ENCODE measurements at regions not wholly inside any gene's neighbourhood (a gene's known extent, or its start where the extent isn't known, plus 50 kb on each side); places are given as distances from the start of the nearest gene placed in this dataset.

DNA sequence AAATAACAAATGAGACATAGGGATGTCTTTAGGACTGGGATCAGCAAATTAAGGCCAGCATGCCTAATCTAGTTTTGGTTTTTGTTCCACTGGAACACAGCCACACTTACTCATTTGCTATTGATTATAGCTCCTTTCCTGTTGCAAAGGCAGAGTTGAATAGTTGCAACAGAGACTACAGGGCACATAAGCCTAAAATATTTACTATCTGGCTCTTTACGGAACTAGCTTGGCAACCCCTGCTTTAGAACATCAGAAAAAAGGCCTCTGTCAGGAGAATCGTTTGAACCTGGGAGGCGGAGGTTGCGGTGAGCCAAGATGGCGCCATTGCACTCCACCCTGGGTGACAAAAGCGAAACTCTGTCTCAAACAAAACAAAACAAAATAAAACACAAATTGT, 384.8 kb downstream of the ELAVL2 start:
- DNase-seq, result no peak
- ATAC-seq (ENCODE audit: poor library complexity), result no peak
- intact Hi-C loops (cut with DNase I), result no loop called here

DNA sequence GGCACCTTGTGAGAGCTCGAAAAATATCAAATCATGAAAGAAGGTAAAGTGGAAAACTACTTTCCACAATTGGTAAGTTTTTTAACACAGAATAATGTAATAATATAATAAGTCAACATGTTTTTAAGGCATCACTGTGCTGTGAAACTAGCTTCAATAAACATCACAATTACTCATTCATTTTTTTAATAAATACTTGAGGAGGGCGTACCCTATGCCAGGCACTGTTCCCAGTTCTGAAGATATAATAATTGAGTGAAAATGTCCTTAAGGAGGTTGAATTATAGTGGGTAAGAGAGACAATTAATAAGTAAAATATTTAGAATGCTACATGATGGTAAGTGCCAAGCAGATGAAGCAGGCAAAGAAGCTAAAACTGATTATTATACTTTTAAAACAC, 381.4 kb downstream of the ELAVL2 start:
- intact Hi-C loops (cut with DNase I), result no loop called here
- DNase-seq, result no peak
- ATAC-seq (ENCODE audit: poor library complexity), result no peak

DNA sequence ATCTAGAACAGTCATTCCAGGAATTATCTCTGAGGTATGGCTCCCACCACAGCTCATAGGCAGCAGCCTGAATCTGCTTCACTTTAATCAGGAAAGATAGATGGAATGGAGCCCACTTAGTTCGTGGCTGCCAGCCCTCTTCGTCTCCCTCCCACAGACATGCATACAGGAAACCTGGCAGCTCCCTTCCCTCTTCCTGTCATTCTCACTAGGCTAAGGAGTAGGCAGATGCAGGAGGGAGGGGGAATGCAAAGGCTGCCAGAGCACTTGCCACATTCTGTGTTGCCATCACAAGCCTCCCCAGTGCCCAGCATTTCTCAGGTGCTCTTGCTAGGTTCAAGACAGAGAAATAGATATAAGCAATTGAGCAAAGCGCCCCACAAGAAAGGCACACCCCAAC, 378.9 kb downstream of the ELAVL2 start:
- no peak for ATAC-seq (ENCODE audit: poor library complexity)
- intact Hi-C loops (cut with DNase I), result no loop called here
- DNase-seq, result no peak

DNA sequence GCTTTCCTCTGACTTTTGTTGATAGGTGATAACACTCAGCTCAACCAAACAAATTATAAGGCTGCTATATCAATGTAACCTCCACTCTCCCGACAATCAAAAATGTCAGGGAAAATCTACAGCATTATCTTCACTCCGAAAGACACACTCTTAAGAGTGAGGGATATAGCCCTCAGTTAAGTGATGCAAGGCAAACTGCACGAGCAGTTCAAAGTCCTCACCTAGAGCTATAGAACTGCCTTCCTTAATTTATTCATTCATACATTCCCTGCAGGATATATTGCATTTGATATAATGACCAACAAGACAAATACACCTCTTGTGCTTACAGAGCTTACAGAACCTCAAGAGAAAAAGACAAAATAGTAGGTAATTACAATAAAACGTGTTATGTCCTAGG, 378.1 kb downstream of the ELAVL2 start:
- intact Hi-C loops (cut with DNase I), result no loop called here
- ATAC-seq (ENCODE audit: poor library complexity) (no peak), DNase-seq (no peak)

DNA sequence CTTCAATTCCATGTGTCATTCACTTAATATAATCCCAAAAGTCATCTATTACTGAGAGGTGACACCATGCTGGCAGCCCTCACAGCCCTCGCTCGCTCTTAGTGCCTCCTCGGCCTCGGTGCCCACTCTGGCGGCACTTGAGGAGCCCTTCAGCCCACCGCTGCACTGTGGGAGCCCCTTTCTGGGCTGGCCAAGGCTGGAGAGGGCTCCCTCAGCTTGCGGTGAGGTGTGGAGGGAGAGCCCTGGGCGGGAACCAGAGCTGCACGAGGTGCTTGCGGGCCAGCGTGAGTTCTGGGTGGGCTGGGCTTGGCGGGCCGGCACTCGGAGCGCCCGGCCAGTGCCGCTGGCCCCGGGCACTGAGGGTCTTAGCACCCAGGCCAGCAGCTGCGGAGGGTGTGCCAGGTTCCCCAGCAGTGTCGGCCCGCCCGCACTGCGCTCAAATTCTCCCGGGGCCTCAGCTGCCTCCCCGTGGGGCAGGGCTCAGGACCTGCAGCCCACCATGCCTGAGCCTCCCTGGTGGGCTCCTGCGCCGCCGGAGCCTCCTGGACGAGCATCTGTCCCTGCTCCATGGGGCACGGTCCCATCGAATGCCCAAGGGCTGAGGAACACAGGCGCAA, 374.1 kb downstream of the ELAVL2 start:
- DNase-seq (no peak), ATAC-seq (ENCODE audit: poor library complexity) (no peak)
- intact Hi-C loops (cut with DNase I), result no loop called here

DNA sequence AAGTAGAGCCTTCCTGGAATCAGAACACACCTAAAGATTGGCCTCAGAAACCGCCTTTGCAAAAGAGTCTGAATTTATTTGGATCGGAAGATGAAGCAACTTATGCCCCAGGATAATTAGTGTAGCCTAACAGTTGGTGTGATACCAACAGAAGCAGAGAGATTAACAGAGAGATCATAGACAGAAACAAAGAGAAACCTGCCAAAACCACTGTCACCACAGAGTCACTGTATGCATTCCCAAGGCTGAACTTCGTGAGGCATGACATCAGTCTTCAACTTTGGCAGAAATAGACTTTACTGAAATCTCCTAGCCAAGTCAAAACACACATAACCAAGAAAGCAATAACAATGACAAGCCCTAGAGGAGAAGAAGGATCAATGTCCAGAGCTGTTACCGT, 361.8 kb downstream of the ELAVL2 start:
- ATAC-seq (ENCODE audit: poor library complexity) (no peak), DNase-seq (no peak)
- intact Hi-C loops (cut with DNase I), result no loop called here

DNA sequence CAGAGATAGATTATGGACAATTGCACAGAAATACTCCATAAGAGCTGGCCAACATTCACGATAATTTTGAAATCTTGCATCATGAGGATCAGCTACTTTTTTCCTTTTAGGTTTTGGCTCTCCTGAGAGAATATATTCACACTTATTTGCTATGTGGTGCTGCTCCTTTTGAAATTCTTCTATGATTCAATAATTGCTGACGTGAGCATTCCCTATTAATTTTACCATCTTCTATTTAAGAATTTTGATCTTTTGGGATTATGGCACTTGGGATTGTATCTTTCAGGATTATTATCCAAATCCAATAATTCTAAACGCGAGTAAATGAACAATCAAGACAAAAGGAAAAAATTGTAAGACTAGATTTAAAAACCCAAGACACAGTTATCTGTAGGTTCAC, 358.8 kb downstream of the ELAVL2 start:
- ATAC-seq (ENCODE audit: poor library complexity) (no peak), DNase-seq (no peak)
- intact Hi-C loops (cut with DNase I), result no loop called here

DNA sequence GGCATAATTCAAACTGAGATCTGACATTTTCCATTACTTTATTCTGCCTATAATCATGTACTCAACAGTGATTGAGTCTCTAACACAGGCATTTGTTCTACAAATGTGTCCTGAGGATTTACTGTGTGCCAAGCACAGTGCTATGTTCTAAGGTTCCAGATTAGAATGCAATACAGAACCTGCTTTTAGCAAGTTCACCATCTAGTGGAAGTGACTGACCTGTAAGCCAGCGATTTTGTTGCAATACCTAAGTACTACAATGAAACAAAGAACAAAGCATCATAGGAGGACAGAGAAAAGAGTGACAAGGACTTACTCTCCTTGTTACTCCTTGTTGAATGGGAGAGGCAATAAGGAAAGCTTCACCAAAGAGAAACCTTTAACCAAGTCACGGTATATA, 348.1 kb downstream of the ELAVL2 start:
- ATAC-seq (ENCODE audit: poor library complexity) (no peak), DNase-seq (no peak)
- intact Hi-C loops (cut with DNase I), result no loop called here

DNA sequence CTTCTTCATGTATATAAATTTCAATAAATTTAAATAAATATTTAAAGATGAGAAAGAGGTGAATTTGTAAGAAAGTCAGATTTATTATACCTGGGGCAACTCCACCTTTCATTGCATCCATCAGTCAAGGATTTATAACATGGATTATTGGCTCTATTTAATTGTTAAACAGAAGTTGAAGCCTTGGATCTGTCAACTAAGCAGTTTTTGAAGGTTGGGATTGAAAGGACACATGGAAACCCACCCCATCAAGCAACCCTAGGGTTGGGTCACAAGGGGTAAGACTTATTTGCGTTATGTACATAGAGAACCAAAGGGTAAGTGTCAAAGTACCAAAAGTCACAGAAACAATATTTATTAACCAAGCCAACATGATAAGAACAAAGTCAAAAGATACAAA, 342.5 kb downstream of the ELAVL2 start:
- ATAC-seq (ENCODE audit: poor library complexity), result no peak
- DNase-seq, result no peak
- intact Hi-C loops (cut with DNase I), result no loop called here

DNA sequence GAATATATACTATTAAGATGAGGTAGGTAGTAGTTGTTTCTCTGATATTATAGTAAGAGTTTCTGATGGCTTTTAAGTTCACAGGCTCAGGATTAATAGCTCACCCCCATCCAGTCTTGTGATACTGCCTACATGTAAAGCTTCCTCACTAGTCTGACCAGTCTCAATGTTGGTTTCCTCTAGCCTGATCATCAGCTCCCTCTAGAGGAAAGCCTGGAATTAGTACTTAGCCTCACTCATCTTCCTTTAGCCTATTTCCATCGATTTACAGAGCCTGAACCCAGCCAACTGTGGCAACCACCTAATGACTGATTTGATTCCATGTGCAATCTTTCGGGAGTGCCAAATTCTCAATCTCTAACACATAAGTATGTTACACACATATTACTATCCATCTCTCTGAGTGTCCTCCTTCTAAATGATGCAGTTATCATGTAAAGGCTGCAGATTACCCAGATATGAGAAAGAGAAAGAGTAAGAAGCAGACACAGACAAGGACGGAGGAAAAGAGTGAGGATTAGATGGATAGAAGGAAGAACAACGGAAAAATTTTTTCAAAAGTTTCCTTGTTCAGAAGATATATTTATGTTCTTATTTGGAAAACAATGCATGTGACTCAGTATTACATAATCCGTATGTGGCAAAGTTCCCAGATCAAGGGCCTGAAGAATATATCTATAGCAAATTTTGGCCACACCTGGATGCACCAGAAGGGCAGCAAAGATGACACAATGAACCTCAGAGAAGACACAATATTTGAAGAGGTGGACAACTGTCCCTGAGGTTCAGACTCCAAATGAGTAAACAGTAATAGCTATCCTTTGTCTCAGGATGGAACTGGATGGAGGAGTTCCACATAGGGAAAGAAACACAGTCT, 333.7 kb downstream of the ELAVL2 start:
- intact Hi-C loops (cut with DNase I), result no loop called here

DNA sequence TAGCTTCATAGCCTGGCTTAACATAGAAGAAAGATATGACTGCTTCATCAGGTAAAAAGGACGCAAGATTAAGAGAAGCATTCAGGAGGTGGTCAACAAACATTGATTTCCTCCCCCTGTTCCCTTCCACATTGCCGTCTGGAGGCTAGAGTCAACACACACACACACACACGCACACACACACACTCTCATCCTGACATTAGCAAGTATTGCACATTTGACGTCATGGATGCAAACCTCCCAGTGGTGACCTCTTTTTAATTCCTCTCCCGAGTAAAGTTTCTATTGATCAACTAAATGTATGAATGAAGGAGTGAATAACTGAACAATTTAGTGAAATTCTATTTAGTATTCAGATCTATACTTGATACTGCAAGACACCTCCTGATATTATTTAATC, 332.8 kb downstream of the ELAVL2 start:
- intact Hi-C loops (cut with DNase I), result no loop called here
- no peak for ATAC-seq (ENCODE audit: poor library complexity)
- DNase-seq, result no peak

More for the DNA sequence above, 333.7 kb downstream of the ELAVL2 start:
- no peak for DNase-seq
- ATAC-seq (ENCODE audit: poor library complexity), result no peak

DNA sequence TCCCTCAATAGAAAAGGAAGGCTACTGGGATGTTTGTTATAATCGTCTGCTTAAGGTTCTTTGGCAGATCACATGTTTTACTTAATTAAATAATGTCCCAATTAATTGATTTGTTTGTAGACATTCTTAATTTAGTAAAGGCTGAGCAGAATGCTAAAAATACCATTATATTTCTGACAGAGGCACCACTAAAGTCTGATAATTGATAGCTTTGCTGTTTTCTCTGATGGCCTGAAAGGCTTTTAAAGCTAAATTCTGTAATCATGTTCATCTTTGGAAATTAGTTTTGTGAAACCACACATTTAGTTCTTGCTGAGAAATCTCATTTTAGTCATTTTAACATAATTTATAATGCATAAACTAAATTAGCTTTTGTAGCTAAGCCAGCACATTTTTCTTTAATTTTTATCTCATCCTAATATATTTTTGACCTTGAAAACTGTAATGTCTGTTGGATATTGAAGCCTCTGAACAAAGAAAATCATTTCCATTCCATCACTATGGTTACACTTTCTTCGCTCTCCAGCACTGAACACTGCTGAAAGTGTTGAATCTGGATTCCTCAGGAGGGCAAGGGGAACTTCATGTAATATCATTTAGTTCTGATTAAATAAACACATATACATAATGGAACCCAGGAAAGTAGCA, 329.4 kb downstream of the ELAVL2 start:
- intact Hi-C loops (cut with DNase I), result no loop called here
- DNase-seq, result no peak
- ATAC-seq (ENCODE audit: poor library complexity), result no peak

DNA sequence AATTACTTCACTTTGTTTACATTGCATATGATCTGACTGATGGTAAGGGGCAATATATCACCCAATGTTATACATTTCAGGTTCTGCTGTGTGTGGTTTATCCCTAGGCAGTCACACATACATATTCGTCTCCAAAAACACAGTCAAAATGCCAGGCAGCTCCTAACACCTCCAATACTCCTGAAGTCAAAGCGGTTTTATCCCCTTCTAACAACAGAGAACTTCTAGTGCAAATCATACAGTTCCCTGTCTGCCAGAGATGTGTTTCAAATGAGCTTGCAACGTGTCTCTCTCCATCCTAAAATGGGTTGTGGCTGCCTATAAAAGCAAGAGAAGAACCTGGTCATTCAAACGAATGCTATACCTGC, 328.9 kb downstream of the ELAVL2 start:
- ATAC-seq (ENCODE audit: poor library complexity) (no peak), DNase-seq (no peak)
- intact Hi-C loops (cut with DNase I), result no loop called here

DNA sequence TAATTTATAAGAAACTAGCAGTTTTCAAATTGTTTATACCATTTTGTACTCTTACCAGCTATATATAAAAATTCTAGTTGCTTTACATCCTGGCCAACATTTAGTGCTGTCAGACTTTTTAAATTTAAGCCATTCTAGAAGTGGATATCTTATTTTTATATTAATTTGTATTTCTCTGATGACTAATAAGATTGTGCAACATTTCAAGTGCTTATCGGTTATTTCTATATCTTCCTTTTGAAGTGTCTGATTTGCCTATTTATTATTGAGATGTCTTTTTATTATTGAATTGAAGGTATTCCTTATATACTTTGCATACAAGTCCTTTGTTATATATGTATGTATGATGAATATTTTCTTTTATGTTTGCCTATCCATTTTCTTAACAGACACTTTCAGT, 324.0 kb downstream of the ELAVL2 start:
- intact Hi-C loops (cut with DNase I), result no loop called here
- ATAC-seq (ENCODE audit: poor library complexity) (no peak), DNase-seq (no peak)

DNA sequence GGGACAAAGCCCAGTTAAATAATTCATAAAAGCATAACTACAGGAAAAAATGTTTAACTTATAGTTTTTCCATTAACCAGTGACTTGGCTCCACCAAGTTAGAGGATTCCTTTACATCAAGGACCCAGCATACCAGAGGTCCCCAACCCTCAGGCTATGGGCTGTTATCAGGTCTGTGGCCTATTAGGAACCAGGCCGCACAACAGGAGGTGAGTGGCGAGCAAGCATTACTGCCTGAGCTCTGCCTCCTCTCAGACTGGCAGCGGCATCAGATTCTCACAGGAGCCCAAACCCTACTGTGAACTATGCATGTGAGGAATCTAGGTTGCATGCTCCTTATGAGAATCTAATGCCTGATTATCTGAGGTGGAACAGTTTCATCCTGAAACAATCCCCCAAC, 303.1 kb downstream of the ELAVL2 start:
- no peak for ATAC-seq (ENCODE audit: poor library complexity)
- intact Hi-C loops (cut with DNase I), result no loop called here

DNA sequence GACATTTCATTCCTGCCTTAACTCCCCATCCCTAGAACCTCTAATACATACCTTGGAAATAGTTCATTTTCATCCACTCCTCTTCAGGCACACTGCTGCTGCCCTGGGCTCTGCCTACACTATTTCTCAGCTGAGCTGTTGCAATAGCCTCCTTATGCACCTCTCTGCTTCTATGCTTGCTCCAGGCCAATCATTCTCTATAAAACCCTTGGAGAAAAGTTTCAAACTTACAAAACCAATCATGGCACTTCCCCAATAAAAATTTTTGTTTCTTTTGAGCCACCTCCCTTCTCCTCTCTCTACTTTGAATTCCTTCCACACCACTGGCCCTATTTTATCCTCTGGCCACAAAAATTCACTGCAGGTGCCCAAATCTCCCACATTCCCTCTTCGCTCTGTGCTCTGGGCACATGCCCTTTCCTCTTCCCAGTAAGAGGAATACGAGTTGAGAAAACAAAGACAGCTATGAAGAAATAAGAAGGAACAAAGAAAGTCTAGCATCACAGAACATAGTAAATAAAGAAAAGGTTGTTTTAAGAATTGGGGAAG, 301.4 kb downstream of the ELAVL2 start:
- intact Hi-C loops (cut with DNase I), result no loop called here
- DNase-seq (no peak), ATAC-seq (ENCODE audit: poor library complexity) (no peak)

More for the DNA sequence above, 303.1 kb downstream of the ELAVL2 start:
- no peak for DNase-seq

DNA sequence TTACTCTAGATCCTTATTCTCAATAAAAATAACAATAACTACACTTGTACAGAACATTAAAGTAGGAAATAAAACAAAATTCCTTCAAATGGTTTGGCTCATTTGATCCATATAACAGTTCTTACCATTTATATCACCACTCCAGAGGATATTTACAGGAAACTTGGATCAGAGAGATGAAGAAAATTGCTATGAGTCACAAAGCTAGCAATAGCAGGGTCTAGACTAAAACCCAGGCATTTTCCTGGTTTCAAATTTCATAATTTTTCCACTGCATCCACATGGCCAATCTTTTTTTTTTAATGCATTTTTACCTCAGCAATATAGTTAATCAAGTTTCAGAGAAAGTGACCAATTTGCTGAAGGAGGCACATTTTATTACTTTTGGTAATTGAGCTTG, 299.2 kb downstream of the ELAVL2 start:
- intact Hi-C loops (cut with DNase I), result no loop called here
- ATAC-seq (ENCODE audit: poor library complexity) (no peak), DNase-seq (no peak)

DNA sequence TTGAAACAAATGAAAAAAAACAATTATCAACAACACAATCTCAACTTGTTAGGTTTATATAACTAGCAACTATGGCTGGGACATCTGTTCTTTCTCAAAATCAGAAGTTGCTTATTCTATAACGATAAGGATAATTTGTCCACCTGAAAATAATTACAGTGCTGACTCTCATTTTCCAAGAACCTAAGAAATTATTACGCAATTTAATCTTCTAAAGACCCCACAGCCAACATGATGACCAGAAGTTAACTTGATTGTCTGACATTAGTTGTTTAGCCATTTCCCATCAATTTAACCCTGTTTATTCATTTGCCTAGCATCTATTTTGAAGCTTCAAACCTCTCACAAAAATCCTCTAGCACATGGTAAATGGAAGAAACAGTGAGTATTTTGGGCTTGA, 293.8 kb downstream of the ELAVL2 start:
- intact Hi-C loops (cut with DNase I), result no loop called here

DNA sequence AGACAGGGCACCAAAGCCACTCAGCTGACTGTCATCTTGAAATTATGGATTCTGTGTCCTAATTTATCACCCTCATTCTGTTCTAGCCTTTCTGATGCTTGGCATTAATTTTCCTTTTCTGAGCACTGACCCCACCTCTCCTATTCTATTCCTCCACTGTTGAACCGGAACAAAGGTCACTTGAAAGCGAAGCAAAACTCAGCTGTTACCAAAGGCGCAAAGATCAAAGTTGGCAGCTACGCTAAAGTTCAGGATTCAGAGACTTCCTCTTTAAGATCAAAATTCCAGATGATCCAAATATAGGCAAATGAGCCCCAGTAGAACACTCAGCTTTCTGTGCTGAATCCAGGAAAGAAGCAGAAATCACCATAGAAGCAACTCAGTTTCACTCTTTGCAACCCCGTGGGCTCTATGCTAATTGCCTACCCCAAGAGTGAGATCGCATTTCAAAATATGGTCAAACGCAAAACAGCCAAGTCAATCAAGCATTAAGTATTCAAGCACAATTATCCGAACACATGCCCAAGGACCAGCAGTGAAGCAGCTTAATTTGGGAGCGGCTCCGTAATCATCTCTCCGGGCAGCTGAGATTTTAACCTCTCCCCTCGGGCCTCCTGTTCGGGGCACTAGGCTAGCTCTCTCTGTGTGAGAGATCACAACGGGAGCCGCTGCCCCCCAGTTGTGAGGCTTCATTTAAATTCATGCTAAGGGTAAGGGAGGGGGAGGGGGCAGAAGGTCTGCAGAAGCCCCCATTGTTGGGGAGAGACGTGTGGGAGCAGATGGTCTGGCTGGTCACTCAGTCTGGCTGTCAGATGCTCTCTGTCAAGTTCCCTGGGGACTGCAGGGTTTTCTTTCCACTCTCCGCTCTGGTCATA, 288.6 kb downstream of the ELAVL2 start:
- ATAC-seq (ENCODE audit: poor library complexity), result no peak
- intact Hi-C loops (cut with DNase I), result no loop called here
- no peak for DNase-seq

More for the DNA sequence above, 293.8 kb downstream of the ELAVL2 start:
- no peak for DNase-seq
- no peak for ATAC-seq (ENCODE audit: poor library complexity)
